NCI-H748 (cell line): ENCODE measurements at regions not wholly inside any gene's neighbourhood (a gene's known extent, or its start where the extent isn't known, plus 50 kb on each side); places are given as distances from the start of the nearest gene placed in this dataset.
A peak's percentile ranks its signal among the peaks of the same experiment; 100 is the strongest.

Experiments used
- DNase-seq: peaks from one replicate; lab custom pipeline; 2025; ENCODE audit not compliant: unreplicated experiment; lab: John Stamatoyannopoulos, UW

DNA sequence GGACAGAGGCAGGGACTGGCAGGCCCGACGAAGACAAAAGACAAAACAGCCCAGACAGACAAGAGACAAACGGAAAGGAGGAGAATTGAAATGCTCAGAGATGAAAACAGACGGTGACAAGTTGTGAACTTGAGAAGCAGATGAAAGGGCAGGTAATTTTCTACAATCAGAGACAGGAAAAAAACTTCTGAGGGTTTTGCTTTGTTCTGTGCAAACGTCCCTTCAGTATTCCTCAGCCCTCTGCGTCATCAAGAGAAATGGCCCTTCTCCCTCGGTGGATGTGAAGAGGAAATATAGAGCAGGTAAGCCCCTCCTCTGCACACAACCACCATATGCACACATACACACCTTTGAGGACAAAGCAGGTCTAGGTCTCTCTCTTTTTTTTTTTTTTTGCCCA lies 206.6 kb downstream of the UACA start:
- no peak for DNase-seq

- no peak for DNase-seq
These were observed 207.1 kb downstream of the UACA start for GRCh38 chr15:70556151-70556741.

GRCh38 chr15:70555713-70556112 lies 207.6 kb downstream of the UACA start:
- no peak for DNase-seq

GRCh38 chr15:70547846-70548487 lies 215.4 kb downstream of the UACA start:
- no peak for DNase-seq

- DNase-seq: no peak
These were observed 217.8 kb downstream of the UACA start for GRCh38 chr15:70545526-70545925.

DNA sequence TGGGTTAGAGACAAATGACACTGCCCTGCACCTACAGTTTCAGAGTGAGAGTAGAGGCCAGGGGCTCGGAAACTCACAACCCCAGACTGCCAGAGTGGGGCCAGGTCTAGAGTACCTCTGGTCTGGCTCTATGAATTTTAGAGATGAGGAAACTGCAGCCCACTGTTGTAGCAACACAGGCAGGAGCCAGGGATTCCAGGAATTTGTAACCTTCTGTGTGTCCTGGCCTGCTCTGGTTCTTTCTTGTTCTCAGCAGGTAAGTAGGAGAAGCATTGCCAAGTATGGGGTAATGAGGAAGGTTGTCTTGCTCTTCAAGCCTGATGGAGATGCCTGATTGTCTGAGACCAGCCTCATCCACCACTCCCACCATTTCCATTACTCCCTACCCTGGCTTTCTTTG lies 221.8 kb downstream of the UACA start:
- DNase-seq: no peak

GRCh38 chr15:70539912-70540530 lies 223.3 kb downstream of the UACA start:
- no peak for DNase-seq

- no peak for DNase-seq
These were observed 223.9 kb downstream of the UACA start for GRCh38 chr15:70539409-70539808.

GRCh38 chr15:70538278-70538677 lies 225.1 kb downstream of the UACA start:
- no peak for DNase-seq

- DNase-seq: no peak
These were observed 227.4 kb downstream of the UACA start for GRCh38 chr15:70535955-70536338.

GRCh38 chr15:70535071-70535954 lies 228.0 kb downstream of the UACA start:
- DNase-seq: no peak

DNA sequence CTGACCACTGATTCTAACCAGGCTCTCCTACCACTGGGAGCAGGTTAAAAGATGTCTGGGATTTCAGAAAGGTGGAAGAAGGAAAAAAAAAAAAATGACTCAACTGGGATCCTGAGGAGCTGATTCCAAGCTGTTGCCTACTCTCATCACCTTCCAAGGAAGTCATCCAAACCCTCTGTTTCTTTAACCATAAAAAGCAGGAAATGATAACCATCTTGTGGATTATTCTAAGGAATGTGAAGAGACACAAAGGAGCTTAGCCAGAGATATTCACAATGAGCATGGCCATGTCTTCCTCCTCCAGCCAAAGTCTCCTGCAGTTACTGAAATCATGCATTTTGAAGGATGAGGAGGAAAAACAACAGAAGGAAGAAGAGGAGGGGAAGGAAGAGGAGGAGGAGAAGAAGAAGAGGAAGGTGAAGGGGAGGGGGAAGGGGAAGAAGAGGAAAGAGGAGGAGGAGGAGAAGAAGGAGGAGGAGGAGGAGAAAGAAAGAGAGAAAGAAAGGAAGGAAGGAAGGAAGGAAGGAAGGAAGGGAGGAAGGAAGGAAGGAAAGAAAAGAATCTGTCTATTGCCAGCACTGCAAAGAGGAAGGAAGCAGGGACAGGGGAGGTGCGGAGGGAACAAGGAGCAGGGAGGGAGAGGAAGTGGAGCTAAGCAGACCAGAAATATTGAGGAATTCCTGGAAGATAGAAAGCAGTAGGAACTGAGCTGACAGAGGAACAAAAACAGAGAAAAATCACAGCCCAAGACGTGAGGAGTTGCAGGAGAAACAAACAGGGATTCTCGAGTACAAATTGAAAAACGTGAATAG lies 229.2 kb downstream of the UACA start:
- DNase-seq: no peak

DNA sequence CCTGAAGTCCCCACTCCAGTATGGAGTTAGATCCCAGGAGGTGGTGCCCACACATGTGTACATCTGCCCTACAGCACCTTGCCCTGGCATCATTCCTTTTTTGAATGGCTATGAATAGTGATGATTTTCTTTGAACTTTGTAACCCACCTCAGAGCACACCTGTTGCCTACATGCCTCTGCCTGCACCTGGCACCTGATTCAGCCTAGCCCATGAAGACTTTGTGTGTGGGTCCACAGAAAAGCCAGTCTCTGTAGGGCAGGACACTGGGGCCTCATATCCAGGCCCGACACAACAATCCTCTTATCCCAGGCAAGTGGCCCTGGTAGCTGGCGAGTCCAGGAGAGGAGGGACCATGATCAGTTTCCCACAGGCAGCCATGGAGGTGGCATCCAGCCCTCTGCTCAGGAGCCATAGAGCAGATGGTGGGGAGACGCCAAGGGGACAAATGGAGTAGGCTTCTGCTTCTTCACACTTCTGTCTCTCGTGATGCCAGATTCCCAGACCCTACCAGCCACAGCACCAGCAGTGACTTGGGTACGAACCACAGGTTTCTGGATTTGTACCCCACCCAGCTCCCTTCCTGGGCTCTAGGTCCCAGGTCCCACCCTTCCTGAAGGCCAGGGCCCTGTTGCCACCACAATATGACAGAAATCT lies 230.7 kb downstream of the UACA start:
- no peak for DNase-seq

- no peak for DNase-seq
These were observed 231.8 kb downstream of the UACA start for GRCh38 chr15:70531576-70531975.

DNA sequence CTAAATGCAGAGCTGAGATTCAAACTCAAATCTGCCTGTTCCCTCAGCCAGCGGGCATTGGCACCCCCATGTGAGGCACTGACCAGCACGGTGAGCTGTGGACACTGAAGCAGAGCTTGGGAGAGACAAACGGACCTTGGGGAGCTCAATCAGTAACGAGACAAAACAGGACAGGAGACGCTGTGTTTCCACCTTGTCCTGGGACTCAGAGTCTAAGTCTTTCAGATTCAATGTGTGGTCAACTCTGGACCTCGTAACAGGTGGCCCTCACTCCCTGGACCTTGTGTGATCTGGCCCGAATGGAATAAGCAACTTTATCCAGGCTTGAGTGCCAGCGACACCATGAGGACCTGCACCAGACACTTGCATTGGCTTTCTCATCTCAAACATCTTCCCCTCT lies 232.5 kb downstream of the UACA start:
- DNase-seq: no peak

- no peak for DNase-seq
These were observed 232.9 kb downstream of the UACA start for GRCh38 chr15:70530503-70530902.

GRCh38 chr15:70530017-70530499 lies 233.3 kb downstream of the UACA start:
- no peak for DNase-seq

DNA sequence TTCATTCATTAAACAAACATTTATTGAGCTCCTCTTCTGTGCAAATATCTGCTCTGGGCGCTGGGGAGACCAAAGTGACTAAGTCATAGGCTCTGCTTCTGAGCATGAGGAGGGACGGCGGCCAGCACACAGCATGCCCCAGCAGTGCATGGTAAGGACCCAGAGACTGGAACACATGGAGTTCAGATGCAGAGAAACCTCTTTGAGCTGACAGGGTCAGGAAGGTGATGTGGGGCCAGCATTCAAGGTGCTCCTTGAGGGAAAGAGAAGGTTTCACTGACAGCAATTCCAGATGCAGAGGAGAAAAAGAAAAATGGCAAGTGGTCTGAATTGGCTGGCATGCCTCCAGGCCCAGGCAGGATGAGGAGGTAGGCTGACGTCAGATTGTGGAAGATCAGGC lies 234.5 kb downstream of the UACA start:
- DNase-seq: no peak

GRCh38 chr15:70528270-70528706 lies 235.1 kb downstream of the UACA start:
- peak; percentile 7 for DNase-seq

GRCh38 chr15:70526974-70527325 lies 236.4 kb downstream of the UACA start:
- DNase-seq: peak; percentile 61
